Keratinocyte (primary cell): ENCODE measurements at regions not wholly inside any gene's neighbourhood (a gene's known extent, or its start where the extent isn't known, plus 50 kb on each side); places are given as distances from the start of the nearest gene placed in this dataset.

Experiments
- DNase-seq: peaks from one replicate; pipeline ENCODE4 v3.0.0-alpha.2; 2011; ENCODE audit warnings: low read depth, missing footprints, low spot score
- FAIRE-seq: peaks from 2 replicates; lab custom pipeline; 2011; peaks lifted over from hg19 to GRCh38; lab: Jason Lieb, UNC
- H2AFZ ChIP-seq: 2 replicates; pipeline ENCODE4 v1.6.0; 2012; ENCODE audit warnings: low read length, control low read depth, inconsistent platforms; ENCODE audit not compliant: control insufficient read depth
- H3K27ac ChIP-seq: 2 replicates; pipeline ENCODE4 v1.5.1; 2011; ENCODE audit warnings: low read length; ENCODE audit not compliant: control insufficient read depth, insufficient read depth
- H3K27me3 ChIP-seq: 3 replicates; pipeline ENCODE4 v1.6.0; 2011; ENCODE audit warnings: low read length; ENCODE audit not compliant: control insufficient read depth, insufficient read depth; ENCODE audit errors: extremely low read depth
- H3K36me3 ChIP-seq, 2 experiments: 2 replicates in 1 of 2; 3 replicates in 1 of 2; pipeline ENCODE4 v1.5.1; 2011; ENCODE audit warnings: low read length in 2 of 2, mild to moderate bottlenecking in 1 of 2; ENCODE audit not compliant: control insufficient read depth in 2 of 2, insufficient read depth in 2 of 2; ENCODE audit errors: extremely low read depth in 1 of 2
- H3K4me1 ChIP-seq: 3 replicates; pipeline ENCODE4 v1.5.1; 2011; ENCODE audit warnings: low read length; ENCODE audit not compliant: control insufficient read depth, insufficient read depth; ENCODE audit errors: extremely low read depth
- H3K4me2 ChIP-seq: 3 replicates; pipeline ENCODE4 v1.6.0; 2011; ENCODE audit warnings: low read depth, low read length; ENCODE audit not compliant: control insufficient read depth, insufficient read depth; ENCODE audit errors: extremely low read depth
- H3K4me3 ChIP-seq, 3 experiments: fragments of 200-600 bp in 1 of 3; sonication (generic) in 1 of 3; 2 replicates in 2 of 3; 3 replicates in 1 of 3; pipeline ENCODE4 v1.5.1; 2011 to 2016; ENCODE audit warnings: low read length in 3 of 3, mild to moderate bottlenecking in 3 of 3, control low read depth in 2 of 3, inconsistent platforms in 1 of 3, low read depth in 1 of 3, mixed read lengths in 1 of 3, mixed run types in 1 of 3, moderate library complexity in 1 of 3; ENCODE audit not compliant: control insufficient read depth in 2 of 3, insufficient read depth in 2 of 3; ENCODE audit errors: extremely low read depth in 1 of 3
- H3K79me2 ChIP-seq: 2 replicates; pipeline ENCODE4 v1.6.0; 2012; ENCODE audit warnings: low read length; ENCODE audit not compliant: control insufficient read depth, insufficient read depth
- H3K9ac ChIP-seq: 3 replicates; pipeline ENCODE4 v1.6.0; 2011; ENCODE audit warnings: low read length; ENCODE audit not compliant: control insufficient read depth, insufficient read depth; ENCODE audit errors: extremely low read depth
- H3K9me1 ChIP-seq: 3 replicates; pipeline ENCODE4 v1.6.0; 2011; ENCODE audit warnings: low read length; ENCODE audit not compliant: control insufficient read depth, insufficient read depth; ENCODE audit errors: extremely low read depth
- H3K9me3 ChIP-seq: 2 replicates; pipeline ENCODE4 v1.5.1; 2012; ENCODE audit warnings: low read depth, low read length; ENCODE audit not compliant: control insufficient read depth
- H4K20me1 ChIP-seq: 3 replicates; pipeline ENCODE4 v1.6.0; 2011; ENCODE audit warnings: low read length; ENCODE audit not compliant: control insufficient read depth, insufficient read depth; ENCODE audit errors: extremely low read depth
- CTCF ChIP-seq, 3 experiments: IDR thresholded peaks in 1 of 3; conservative IDR thresholded peaks in 1 of 3; optimal IDR thresholded peaks in 1 of 3; 2 replicates in 2 of 3; 3 replicates in 1 of 3; pipeline versions ENCODE3 to v1.5.1; 2011; ENCODE audit warnings: low read length in 3 of 3, mild to moderate bottlenecking in 3 of 3, moderate library complexity in 2 of 3, control low read depth in 1 of 3, inconsistent platforms in 1 of 3; ENCODE audit not compliant: insufficient read depth in 2 of 3; ENCODE audit errors: extremely low read depth in 1 of 3
- EZH2 ChIP-seq: IDR thresholded peaks from one replicate; pipeline ENCODE4 v1.6.1; 2012; ENCODE audit warnings: inconsistent platforms, mild to moderate bottlenecking, low read length, moderate library complexity
- dilution Hi-C: fragments of 300-500 bp; cut with MboI; formaldehyde crosslinking; loops from one replicate; pipeline ENCODE4 v1.7.0; 2020; ENCODE audit warnings: low sequenced_read_pairs; ENCODE audit not compliant: extremely low pct_ligation_motif_present

GRCh38 chr4:20383969-20384368 is 132.3 kb downstream of the SLIT2 start:
- Histone ChIP-seq H3K9ac (no peak overlapping the region), H4K20me1 (no peaks in the 10 kb centered on the region), H3K9me3 (no peaks in the 10 kb centered on the region), H3K79me2 (no peaks in the 10 kb centered on the region), H3K27me3 (no peaks in the 10 kb centered on the region), H3K36me3 (no peaks in the 10 kb centered on the region), H3K4me2 (no peak overlapping the region), H3K9me1 (no peaks in the 10 kb centered on the region), H3K27ac (no peak overlapping the region), H2AFZ (no peak overlapping the region), H3K4me3 (no peak overlapping the region), H3K4me1 (no peaks in the 10 kb centered on the region)
- DNase-seq, result no peak
- dilution Hi-C loops, result no loop called here
- FAIRE-seq, result no peak
- no peak for TF ChIP-seq EZH2
- TF ChIP-seq CTCF (optimal IDR thresholded peaks at IDR 0.05 in 1 of 3, IDR thresholded peaks at IDR 0.05 in 1 of 3, conservative IDR thresholded peaks at IDR 0.05 in 1 of 3; ENCODE audit: extremely low read depth in 1 of 3, insufficient read depth in 2 of 3, low read length in 3 of 3), result no peak

DNA sequence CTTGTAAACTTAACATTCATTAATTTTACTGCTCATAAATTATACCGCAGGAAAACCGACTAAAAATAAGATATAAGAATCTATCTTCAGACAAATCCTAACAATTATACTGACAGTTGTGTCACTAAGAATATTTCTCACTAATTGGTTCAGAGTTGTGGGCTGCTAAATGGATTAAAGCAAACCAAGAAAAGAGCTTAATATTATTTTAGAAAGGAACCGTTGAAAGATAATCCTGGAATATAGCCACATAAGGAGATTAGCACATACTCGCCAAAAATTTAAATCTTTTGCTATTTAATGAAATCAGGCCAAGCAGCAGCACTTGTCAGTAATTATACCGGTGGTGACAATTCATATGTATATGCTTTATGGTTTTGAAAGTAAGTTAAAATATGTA is 132.8 kb downstream of the SLIT2 start:
- no peak overlapping the region for H3K4me3 ChIP-seq
- no peaks in the 10 kb centered on the region for H4K20me1 ChIP-seq
- no peaks in the 10 kb centered on the region for H3K79me2 ChIP-seq
- H3K9me1 ChIP-seq, result no peaks in the 10 kb centered on the region
- dilution Hi-C loops, result no loop called here
- H3K4me1 ChIP-seq, result no peaks in the 10 kb centered on the region
- H3K27me3 ChIP-seq, result no peaks in the 10 kb centered on the region
- H3K27ac ChIP-seq, result no peak overlapping the region
- no peak overlapping the region for H3K9ac ChIP-seq
- TF ChIP-seq EZH2 (no peak), CTCF (optimal IDR thresholded peaks at IDR 0.05 in 1 of 3, IDR thresholded peaks at IDR 0.05 in 1 of 3, conservative IDR thresholded peaks at IDR 0.05 in 1 of 3; ENCODE audit: extremely low read depth in 1 of 3, insufficient read depth in 2 of 3, low read length in 3 of 3) (no peak)
- DNase-seq (no peak), FAIRE-seq (no peak)
- H3K9me3 ChIP-seq, result no peaks in the 10 kb centered on the region
- H2AFZ ChIP-seq, result no peak overlapping the region
- H3K36me3 ChIP-seq, result no peaks in the 10 kb centered on the region
- no peak overlapping the region for H3K4me2 ChIP-seq
